NCI-H748 (cell line): ENCODE measurements at regions not wholly inside any gene's neighbourhood (a gene's known extent, or its start where the extent isn't known, plus 50 kb on each side); places are given as distances from the start of the nearest gene placed in this dataset.

Experiments used
- DNase-seq: peaks from one replicate; lab custom pipeline; 2025; ENCODE audit not compliant: unreplicated experiment; lab: John Stamatoyannopoulos, UW

GRCh38 chr18:50444539-50444938 lies 69.7 kb downstream of the SKA1 start:
- no peak for DNase-seq

- no peak for DNase-seq
These were observed 71.8 kb downstream of the SKA1 start for GRCh38 chr18:50446629-50447028.

GRCh38 chr18:50447102-50447741 lies 72.4 kb downstream of the SKA1 start:
- DNase-seq = no peak

- DNase-seq = no peak
These were observed 73.1 kb downstream of the SKA1 start for GRCh38 chr18:50447952-50448351.

- DNase-seq = no peak
These were observed 76.4 kb downstream of the SKA1 start for GRCh38 chr18:50451100-50451842.

GRCh38 chr18:50453014-50453680 lies 78.3 kb downstream of the SKA1 start:
- no peak for DNase-seq

GRCh38 chr18:50453732-50454131 lies 78.9 kb downstream of the SKA1 start:
- DNase-seq = no peak

GRCh38 chr18:50454387-50454988 lies 79.6 kb downstream of the SKA1 start:
- no peak for DNase-seq

- DNase-seq = no peak
These were observed 81.4 kb downstream of the SKA1 start for GRCh38 chr18:50456285-50456684.

- no peak for DNase-seq
These were observed 82.8 kb downstream of the SKA1 start for GRCh38 chr18:50457639-50458038.

- DNase-seq = no peak
These were observed 83.5 kb downstream of the SKA1 start for GRCh38 chr18:50458366-50458765.

GRCh38 chr18:50458796-50459195 lies 84.0 kb downstream of the SKA1 start:
- DNase-seq = no peak

- no peak for DNase-seq
These were observed 85.2 kb downstream of the SKA1 start for GRCh38 chr18:50460062-50460461.

- DNase-seq = no peak
These were observed 85.9 kb downstream of the SKA1 start for GRCh38 chr18:50460716-50461115.

- no peak for DNase-seq
These were observed 86.4 kb downstream of the SKA1 start for GRCh38 chr18:50461251-50461650.

- no peak for DNase-seq
These were observed 90.6 kb downstream of the SKA1 start for GRCh38 chr18:50465211-50466153.

GRCh38 chr18:50466634-50467033 lies 91.8 kb downstream of the SKA1 start:
- no peak for DNase-seq

- no peak for DNase-seq
These were observed 91.1 kb upstream of the MAPK4 start for GRCh38 chr18:50468807-50469206.

GRCh38 chr18:50469380-50469781 lies 90.5 kb upstream of the MAPK4 start:
- DNase-seq = no peak

- no peak for DNase-seq
These were observed 86.9 kb upstream of the MAPK4 start for GRCh38 chr18:50472941-50473340.

- DNase-seq = peak; percentile 63
These were observed 86.0 kb upstream of the MAPK4 start for GRCh38 chr18:50473881-50474280.
